ENCODE measurements at regions not wholly inside any gene's neighbourhood (a gene's known extent, or its start where the extent isn't known, plus 50 kb on each side); places are given as distances from the start of the nearest gene placed in this dataset.

- no peak for DNase-seq
Measured at GRCh38 chr5:145166110-145166509, 669.0 kb downstream of the PRELID2 start.

DNA sequence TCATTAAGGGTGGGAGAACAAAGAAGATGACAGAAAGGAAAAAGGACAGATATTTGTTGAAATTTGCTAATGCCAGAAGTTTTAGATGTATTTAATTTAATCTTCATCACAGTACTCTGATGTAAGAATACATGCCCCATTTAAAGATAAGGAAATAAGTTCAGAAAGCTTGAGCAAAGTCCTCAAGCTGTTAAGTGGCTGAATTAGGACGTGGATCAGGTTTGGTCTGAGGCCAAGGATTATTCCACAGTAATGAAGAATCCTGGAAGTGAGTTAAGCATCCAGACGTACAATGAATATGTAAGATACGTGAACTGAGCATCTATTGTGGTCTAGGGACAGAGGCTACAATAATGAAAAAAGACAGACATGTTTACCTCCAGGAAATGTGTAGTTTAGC is 671.3 kb downstream of the PRELID2 start:
- no peak for DNase-seq

- no peak for DNase-seq
Measured at GRCh38 chr5:145162626-145163025, 672.5 kb downstream of the PRELID2 start.

GRCh38 chr5:145161391-145161790 is 673.8 kb downstream of the PRELID2 start:
- no peak for DNase-seq

DNA sequence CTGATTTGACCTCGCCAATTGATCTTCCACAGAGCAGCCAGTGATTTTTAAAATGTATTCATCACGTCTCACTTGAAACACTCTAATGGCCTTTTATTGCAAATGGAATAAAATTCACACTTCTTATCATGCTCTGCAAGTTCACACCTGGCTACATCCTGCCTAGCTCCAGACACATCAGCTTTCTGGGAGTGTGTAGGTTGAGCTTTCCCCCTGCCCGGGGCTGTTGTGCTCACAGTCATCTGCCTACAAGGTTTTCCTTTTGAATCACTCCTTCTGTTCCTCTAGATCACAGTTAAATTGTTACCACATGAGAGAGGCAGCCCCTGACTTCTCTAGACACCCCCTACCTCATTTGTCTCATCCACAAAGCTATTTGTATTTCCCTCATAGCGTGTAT is 674.5 kb downstream of the PRELID2 start:
- DNase-seq: no peak

DNA sequence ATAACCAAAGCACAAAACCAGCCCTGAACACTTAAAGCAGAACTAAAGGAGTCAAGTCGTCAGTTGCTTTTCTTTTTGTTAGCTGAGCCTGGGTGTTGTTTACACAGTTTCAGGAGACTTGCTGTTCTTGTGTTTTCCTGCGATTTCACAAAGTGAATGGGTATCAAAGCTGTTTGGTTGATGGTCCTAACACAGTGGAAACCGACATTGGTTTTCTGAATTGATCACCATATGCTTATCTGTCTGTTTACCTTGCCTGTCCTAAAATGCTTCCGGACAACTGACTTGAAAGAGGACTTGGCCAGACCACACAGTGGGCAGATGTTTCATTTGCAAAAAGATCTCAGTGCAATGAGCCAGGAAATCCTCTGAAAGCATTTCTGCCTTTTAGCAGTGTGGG is 676.4 kb downstream of the PRELID2 start:
- DNase-seq: no peak

DNA sequence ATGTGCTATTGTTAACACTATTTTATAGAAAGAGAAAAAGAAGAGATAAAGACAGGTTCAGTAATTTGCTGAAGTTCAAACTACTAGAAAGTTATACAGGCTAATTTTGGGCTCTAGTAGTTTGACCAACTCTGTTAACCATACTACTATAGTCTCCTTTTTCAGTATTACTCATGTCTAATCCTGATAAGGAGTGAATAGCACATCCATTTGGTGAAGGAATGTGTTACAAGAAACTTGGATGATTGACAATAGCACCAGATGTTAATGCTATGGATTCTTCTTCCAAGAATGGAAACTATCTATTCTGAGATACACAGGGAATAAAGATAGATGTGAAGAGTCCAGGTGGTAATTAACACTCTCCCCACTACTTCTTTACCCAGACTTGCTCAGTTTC is 677.3 kb downstream of the PRELID2 start:
- no peak for DNase-seq

DNA sequence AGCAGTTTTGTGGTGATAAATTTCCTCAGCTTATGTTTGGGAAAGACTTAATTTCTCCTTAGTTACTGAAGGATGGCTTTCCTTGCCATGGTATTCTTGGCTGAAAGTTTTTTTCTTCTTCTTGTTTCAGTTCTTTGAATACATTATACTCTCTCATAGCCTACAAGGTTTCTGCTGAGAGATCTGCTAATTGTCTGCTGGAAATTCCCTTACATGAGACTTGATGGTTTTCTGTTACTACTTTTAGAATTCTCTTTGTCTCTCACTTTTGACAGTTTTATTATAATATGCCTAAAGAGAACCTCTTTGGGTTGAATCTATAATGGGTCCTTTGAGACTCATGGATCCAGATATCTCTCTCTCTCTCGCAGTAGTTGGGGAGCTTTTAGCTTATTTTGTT is 693.6 kb downstream of the PRELID2 start:
- no peak for DNase-seq

GRCh38 chr5:145130996-145131395 is 704.1 kb downstream of the PRELID2 start:
- no peak for DNase-seq

- DNase-seq: no peak
Measured at GRCh38 chr5:145129797-145130196, 705.3 kb downstream of the PRELID2 start.

DNA sequence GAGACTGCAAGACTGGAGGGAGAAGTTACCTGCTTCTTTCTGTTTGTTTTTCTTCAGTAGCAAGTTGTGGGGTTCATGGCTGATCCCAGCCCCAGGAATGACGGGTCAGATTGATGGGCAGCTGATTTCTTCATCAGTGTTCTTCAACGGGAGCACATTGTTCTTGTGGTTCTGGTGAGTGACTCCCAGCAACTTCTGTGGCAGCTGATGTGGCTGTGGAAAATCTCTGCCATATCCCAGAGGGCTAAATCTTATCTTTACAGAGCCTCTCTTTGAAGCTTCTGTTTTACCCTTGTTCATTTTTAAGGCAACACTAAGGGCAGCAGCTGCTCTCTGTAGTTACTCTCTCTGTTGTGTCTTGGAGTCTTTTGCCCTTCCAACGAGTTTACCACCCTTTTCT is 710.3 kb downstream of the PRELID2 start:
- DNase-seq: no peak

- DNase-seq: no peak
Measured at GRCh38 chr5:145118611-145119010, 716.5 kb downstream of the PRELID2 start.

DNA sequence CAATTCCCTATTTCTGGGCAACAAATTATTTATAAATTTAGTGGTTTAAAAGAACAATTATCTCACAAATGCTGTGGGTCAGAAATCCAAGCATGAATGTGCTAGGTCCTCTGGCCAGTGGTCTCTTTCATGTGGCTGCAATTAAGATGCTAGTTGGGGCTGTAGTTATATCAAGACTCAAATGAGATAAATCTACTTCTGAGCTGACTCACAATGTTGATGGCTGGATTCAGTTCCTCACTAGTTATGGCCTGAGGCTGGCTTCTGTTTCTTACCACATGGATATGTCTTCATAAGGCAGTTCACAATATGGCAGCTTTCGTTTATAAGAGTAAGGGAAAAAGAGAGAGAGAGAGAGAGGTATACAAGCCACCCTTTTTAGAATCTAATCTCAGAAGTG is 717.0 kb downstream of the PRELID2 start:
- DNase-seq: no peak

- DNase-seq: no peak
Measured at GRCh38 chr5:145117285-145117684, 717.9 kb downstream of the PRELID2 start.

DNA sequence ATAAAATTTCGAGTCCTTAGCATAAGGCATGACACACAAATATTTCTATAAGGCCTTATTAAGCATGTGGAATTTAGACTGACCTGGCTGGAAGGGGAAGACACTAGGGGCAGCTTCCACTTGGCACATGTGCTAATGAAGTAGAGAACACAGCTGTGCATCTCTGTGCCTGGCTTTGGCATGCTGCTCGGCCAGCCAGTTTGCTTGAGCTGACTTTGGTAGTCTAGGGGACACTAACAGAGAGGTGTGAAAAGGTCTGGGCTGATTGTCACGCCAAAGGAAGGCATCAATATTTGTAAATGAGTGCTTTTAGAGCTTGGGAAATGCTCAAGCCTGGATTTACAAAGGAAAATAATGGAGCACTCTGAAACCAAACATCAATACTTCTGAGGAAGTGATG is 723.7 kb downstream of the PRELID2 start:
- no peak for DNase-seq

GRCh38 chr5:145110834-145111233 is 724.3 kb downstream of the PRELID2 start:
- DNase-seq: no peak

- DNase-seq: no peak
Measured at GRCh38 chr5:145110181-145110580, 725.0 kb downstream of the PRELID2 start.

- no peak for DNase-seq
Measured at GRCh38 chr5:145105384-145105783, 729.8 kb downstream of the PRELID2 start.

DNA sequence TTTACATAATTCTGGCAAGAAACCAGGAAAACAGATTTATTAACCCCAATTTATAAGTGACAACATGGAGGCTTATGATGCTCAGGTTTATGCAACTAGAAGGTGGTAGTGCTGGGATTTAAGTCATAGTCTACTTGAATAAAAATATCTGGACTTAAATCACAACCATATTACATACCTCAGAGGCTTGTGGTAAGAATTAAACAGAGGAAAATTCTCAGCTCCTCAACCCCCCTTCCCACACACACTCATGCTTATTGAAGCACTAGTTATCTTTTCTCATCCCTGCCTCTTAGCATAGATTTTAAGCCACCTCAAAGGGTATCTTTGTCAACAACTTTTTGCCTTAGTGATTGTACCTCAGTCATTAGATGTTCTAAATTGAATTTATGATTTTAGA is 731.0 kb downstream of the PRELID2 start:
- DNase-seq: no peak

DNA sequence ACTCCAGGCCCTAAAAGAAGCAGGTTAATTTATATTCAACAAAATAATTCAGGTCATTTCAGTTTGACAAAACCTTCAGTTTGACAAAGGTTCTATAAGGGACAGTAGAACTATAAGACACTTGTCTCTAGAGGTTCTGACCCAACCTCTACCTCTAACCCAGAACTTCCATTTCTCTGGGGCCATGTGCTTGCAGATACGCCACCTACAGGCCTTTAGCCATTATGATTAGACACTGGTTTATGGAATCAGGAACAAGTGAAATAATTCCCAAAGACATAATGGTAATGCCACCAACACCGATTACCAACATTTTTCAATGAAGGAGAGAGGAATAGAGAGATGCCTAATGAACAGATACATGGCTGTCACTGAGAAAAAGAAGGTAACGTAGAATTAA is 733.9 kb downstream of the PRELID2 start:
- no peak for DNase-seq

- DNase-seq: no peak
Measured at GRCh38 chr5:145090115-145090514, 745.0 kb downstream of the PRELID2 start.

- DNase-seq: no peak
Measured at GRCh38 chr5:145084834-145085233, 750.3 kb downstream of the PRELID2 start.

- no peak for DNase-seq
Measured at GRCh38 chr5:145077028-145077427, 758.1 kb downstream of the PRELID2 start.

GRCh38 chr5:145076040-145076439 is 759.1 kb downstream of the PRELID2 start:
- no peak for DNase-seq

GRCh38 chr5:145072889-145073288 is 762.3 kb downstream of the PRELID2 start:
- DNase-seq: no peak

DNA sequence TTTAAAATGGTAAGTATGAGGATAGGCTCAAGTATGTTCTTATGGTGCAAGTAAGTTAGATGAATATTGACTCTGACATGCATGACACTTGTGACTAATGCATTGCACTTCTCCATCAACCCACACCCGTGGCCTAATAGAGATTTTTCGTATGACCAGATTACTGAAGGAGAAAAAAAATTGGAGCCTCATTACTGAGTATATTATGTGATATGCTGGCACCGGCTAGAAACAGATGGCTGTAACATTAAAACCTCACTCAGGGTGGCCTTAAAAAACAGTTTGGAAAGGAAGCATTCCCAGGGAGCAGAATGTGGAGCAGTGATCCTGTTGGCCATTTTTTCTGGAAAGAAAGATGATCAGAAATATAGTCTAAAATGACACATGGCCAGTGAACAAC is 766.4 kb downstream of the PRELID2 start:
- DNase-seq: no peak

Measured in NCI-H1930 (cell line).